NOMO-1 (cell line): ENCODE measurements at regions not wholly inside any gene's neighbourhood (a gene's known extent, or its start where the extent isn't known, plus 50 kb on each side); places are given as distances from the start of the nearest gene placed in this dataset.
A peak's percentile ranks its signal among the peaks of the same experiment; 100 is the strongest.
"Not testable (repeated sequence)": the region's sequence is repeated elsewhere in the genome, so short reads cannot be mapped to it uniquely, and the experiment has no call there.

Source experiments
- DNase-seq, 2 experiments: peaks; one replicate each; lab custom pipeline; 2025; ENCODE audit not compliant: unreplicated experiment in 2 of 2; lab: John Stamatoyannopoulos, UW

DNA sequence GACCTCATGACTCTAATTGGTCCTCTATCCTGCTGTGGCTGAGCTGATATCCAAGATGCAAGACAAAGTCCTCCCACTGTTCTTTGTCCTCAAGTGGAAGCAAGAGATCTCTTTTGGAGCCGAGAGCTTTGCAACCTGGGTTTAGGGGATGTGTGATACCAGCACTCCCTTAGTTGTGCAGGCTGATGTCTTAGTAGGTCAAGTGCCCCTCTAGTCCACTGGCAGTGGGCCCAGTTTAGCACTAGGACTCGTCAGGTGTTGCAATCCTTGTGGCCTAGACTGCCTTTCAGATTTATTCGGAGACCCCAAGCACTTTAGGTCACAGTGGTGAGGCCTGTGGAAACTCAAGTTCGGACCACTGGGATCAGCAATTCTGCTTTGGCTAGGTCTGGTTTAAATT lies 64.0 kb downstream of the GPRASP3 start:
- DNase-seq: no peak

DNA sequence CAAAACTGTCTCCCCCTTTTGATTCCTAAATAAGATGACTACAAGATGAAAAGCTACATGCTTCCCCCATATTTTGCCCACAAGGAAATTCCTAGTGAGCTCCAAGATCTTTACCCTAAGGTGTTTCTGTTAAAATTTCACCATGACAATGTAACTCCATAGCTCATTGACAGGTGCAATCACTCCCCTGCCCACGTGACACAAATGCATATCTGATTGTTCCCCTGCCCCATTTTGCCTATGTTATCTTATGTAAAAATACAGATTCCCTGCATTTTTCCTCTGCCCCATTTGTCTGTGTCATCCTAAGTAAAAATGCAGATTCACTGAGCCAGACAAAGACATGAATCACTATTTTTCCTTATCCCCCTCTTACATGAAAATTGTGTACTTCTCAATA lies 66.7 kb downstream of the GPRASP3 start:
- DNase-seq: no peak

DNA sequence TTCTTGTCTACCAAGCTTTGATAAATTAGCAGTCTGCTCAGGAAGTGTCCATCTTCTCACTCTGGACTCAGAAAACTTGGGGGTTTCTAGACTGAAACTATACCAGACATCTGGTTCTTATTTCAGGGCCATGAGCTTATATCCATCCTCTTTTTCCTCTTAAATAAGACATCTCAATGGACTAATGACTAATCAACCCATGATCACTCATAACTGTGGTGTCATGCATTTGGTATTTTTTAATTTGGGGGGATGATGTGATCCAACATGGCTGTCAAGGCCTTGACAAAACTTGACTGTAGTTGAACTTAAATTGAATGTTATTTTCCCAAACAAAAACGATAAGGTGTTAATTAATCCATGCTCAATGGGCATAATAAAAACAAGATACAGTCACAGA lies 87.8 kb downstream of the GPRASP3 start:
- DNase-seq: no peak

DNA sequence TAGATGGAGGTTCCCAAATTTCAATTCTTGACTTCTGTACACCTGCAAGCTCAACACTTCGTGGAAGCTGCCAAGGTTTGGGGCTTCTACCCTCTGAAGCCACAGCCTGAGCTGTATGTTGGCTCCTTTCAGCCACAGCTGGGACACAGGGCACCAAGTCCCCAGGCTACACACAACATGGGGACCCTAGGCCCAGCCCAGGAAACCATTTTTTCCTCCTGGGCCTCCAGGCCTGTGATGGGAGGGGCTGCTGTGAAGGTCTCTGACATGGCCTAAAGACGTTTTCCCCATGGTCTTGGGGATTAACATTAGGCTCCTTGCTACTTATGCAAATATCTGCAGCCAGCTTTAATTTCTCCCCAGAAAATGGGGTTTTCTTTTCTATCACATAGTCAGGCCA lies 97.7 kb downstream of the GPRASP3 start:
- DNase-seq: not testable (repeated sequence)

DNA sequence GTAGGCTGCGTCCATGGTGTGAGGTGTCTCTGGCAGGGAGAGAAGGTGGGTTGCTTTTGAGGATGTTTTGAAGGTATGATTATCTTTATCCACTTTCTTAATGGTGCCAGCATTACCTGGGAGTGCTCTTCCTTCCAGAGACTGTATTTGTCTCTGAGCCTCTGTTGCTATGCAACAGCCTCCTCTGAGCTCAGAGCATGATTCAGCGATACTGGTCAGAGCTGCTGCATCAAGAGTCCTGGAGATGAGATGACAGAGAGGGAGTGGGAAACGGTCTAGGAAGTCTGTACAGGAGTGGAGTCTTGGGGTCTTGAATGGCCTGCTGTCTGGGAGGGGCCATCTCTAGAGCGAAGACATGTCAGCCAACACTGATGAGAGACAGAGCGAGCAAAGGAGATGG lies 104.4 kb upstream of the RAB40AL start:
- no peak for DNase-seq

DNA sequence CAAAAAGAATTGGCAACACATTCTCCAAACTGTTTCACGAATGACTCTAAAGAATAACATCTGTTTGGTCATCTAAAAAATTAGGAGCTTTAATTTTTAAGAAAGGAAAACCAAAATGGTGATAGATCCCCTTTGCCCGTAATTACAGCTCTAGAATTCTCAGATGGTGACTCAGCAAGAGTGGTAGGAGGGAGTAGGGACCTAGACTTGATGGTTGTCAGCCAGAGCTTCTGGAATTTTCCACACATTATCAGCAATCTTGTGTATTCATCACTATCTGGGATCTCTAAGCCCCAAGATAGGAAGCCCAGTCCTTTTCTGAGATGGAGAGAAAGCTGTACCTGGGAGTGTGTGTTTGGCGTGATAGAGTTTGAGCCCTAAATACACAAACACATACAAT lies 103.9 kb upstream of the RAB40AL start:
- no peak for DNase-seq

DNA sequence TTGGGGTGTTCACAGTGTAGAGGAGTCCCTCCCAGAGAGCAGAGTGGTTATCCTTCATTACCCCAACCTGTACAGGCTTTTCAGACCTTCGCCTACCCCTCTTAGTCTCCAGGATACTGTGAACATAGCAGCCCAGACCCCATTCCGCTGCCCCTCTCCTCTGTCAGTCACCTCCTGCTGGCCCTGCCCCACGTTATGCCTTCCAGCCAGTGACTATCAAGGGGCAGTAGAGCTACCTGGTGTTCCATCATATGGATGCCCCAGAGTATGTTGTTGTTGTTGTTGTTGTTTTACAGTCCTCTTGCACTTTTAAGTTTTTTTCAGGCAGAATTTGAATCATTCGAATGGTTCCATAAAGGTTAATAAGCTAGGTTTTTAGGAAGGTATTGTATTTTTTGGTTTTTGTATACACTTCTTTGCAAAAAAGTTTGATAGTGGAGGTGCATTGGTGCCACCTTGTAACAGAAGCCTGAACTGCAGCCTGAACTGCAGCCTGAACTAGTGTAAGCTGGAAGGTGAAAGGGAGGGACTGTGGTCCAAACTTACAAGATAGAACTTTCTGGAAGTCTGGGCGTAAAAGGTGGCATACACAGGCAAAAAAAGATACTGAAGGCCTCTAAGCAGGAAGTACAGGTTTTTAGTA lies 101.4 kb upstream of the RAB40AL start:
- DNase-seq: peak in 1 of 2 experiments; percentile 2

DNA sequence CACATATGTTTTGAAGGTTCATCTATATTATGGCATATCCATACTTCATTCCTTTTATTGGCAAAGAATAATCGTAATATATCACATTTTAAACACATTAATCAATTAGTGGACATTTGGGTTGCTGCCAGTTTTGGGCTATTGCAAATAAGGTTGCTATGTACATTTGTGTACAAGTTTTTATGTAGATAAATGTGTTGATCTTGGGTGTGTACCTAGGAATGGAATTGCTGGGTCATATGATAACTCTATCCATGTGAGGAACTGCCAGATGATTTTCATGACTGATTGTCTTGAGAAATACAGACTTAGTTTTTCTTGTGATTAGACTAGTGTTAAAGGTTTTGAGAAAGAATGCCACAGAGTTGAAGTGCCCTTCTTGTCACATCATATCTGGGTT lies 99.2 kb upstream of the RAB40AL start:
- no peak for DNase-seq

DNA sequence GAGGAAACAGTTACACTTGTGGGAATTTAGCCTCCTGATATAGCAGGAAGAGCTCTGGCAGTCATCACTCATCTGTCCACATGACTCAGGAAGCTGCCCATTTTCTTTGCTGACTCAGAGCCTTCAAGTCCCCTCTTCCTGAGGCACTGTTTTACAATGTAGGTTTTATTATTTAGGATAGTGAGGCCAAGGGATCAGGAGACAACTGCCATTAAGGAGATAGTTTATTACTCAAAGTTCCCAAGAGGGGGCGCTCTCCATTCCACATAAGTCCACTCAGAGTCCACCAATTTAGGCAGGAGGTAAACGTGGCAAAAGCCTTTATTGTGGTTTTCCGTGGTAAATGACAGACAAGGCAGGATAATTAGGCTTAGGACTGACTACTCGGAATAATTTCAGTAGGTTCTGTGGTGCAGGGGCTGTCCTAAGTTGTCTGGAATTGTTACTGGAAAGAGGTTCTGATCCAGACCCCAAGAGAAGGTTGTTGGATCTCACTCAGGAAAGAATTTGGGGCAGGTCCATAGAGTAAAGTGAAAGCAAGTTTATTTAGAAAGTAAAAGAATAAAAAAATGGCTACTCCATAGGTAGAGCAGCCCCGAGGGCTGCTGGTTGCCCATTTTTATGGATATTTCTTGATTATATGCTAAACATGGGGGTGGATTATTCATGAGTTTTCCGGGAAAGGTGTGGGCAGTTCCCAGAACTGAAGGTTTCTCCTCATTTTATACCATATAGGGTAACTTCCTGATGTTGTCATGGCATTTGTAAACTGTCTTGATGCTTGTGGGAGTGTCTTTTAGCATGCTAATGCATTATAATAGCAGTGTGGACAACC lies 96.0 kb upstream of the RAB40AL start:
- DNase-seq: no peak

DNA sequence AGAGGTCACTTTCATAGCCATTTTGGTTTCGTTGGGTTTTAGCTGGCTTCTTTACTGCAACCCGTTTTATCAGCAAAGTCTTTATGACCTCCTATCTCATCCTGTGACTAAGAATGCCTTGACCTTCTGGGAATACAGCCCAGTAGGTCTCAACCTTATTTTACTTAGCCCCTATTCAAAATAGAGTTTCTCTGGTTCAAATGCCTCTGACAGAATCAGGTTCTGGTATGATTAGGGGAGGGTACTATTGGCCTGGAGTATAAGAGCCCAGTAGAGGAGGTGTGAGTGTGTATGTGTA lies 95.4 kb upstream of the RAB40AL start:
- DNase-seq: no peak

DNA sequence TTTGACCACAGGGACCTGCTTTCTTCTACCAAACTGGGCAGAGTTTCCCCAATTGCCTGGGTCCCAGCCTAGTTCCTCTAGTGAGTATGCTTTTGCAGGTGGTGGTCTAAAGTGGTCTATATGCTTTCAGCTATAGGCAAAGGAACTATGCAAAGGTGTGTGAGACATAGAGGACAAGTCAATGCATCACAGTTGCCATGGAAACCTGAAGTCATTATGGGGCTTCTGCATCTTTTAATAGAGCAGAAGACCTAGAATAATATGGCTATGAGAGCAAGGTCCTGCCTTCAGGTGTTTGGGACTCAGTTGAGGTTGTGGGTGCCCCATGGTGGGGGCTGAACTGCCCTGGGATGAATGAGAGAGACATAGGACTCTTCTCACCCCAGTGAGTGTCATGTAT lies 92.1 kb upstream of the RAB40AL start:
- DNase-seq: no peak

DNA sequence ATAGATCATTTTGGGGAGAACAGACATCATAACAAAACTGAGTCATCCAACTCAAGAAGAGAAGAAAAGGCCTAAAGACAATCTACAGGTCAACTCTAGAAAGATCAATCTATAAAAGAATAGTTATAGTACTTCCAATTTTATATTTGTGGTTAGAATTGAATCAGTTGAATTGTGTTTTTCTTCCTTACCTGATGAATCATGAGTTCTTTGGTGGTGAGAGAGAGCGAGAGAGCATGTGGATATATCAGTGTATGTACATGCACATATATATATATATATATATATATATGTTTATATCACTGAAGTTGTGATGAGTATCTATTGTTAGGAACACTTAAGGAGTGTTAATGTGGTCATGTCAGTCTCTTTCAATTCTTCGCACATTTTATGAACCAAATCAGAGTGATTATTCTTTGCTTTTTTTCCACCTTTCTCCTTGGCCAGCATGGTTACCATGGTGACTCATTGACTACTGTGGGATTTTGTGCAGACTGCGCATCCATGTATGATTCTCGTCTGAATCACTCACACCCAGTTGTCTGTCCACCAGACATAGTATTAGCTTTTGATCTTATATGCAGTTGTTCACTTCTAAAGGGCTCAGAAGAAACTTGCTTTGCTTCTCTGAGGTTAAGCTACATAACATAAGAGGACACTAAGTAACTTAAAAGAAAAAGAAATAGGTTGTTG lies 90.4 kb upstream of the RAB40AL start:
- DNase-seq: no peak

DNA sequence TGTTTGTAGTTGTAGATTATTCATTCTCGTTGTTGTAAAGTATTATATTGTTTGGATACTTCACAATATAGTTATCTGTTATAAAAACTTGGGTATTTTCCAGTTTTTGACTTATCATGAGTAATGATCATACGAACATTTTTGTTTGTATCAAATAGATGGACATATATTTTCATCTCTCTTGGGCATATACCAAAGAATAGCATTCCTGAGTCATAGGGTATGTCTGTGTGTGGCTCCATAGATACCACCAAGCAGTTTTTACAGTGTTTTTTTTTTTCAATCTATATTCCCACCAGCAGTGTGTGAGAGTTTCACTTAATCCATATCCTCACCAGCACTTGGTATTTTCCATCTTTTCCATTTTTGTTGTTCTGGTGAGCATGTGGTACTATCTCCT lies 89.7 kb upstream of the RAB40AL start:
- no peak for DNase-seq

DNA sequence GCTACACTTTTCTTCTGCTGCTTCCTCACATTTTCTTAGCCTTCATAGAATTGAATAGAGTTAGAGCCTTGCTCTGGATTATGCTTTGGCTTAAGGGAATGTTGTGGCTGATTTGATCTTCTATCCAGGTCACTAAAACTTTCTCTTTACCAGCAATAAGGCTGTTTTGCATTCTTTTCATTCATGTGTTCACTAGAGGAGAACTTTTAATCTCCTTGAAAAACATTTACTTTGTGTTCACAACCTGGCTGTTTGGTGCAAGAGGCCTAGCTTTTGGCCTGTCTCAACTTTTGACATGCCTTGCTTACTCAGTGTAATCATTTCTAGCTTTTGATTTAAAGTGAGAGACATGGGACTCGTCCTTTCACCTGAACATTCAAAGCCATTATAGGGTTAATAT lies 87.7 kb upstream of the RAB40AL start:
- DNase-seq: no peak

DNA sequence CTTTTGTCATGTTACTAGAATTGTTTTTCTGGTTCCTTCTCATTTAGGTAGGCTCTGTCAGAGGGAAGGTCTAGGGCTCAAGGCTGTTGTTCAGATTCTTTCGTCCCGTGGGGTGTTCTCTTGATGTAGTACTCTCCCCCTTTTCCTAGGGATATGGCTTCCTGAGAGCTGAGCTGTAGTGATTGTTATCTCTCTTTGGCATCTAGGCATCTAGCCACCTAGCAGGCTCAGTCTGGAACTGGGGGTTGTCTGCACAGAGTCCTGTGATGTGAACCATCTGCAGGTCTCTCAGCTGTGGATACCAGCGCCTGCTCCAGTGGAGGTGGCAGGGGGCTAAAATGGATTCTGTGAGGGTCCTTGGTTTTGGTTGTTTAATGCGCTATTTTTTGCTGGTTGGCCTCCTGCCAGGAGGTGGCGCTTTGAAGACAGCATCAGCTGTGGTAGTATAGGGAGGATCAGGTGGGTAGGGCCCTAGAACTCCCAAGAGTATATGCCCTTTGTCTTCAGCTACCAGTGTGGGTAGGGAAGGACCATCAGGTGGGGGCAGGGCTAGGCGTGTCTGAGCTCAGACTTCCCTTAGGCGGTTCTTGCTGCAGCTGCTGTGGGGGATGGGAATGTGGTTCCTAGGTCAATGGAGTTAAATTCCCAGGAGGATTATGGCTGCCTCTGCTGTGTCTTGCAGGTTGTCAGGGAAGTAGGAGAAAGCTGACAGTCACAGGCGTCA lies 78.1 kb upstream of the RAB40AL start:
- not testable (repeated sequence) for DNase-seq

DNA sequence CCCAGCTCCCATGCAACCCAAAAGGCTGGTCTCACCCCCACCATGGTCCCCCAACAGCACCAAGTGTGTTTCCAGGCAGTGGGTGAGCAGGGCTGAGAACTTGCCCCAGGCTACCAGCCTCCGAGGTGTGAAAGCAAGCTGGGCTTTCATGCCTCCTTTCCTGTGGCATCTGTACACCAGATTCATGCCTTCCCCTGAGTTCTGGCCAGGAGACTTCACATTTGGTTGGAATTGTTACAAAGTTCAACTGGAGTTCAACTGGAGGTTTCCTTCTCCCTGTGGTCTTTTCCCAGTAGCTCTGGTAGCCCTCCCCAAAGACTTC lies 77.6 kb upstream of the RAB40AL start:
- no peak for DNase-seq

DNA sequence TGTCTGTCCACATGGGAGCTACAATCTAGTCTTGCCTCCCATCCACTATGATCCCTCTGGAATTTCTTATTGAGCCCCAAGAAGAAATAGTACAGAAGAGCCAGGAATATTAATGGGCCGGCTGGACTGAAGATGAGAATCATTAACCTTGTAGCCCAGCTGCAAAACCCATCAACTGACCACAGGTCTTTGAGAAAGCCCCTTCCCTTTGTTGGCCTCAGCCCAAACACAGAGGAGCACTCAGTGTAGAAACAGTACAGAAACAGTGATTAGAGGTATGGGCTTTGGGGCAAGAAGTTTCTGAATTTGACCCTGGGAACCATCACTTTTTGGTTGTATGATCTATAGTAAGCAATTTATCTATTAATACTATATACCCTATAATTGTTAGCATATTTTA lies 76.8 kb upstream of the RAB40AL start:
- no peak for DNase-seq

DNA sequence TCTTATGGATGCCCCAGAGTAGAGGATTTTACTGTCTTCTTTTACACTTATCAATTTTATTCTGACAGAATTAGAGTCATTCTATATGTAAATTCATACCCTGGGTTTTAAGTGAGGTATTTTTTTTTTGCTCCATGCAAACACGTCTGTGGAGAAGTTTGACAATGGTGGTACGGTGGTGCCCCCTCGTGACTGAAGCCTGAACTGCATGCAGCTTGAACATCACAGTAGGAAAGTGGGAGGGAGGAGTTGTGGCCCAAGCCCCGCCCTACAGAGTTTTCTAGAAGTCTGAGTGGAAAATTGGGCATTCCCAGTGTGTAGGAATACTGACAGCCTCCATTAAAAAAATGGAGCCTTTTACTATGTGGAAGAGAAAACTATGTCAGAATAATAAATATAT lies 73.3 kb upstream of the RAB40AL start:
- DNase-seq: peak; percentile 44 to 49

DNA sequence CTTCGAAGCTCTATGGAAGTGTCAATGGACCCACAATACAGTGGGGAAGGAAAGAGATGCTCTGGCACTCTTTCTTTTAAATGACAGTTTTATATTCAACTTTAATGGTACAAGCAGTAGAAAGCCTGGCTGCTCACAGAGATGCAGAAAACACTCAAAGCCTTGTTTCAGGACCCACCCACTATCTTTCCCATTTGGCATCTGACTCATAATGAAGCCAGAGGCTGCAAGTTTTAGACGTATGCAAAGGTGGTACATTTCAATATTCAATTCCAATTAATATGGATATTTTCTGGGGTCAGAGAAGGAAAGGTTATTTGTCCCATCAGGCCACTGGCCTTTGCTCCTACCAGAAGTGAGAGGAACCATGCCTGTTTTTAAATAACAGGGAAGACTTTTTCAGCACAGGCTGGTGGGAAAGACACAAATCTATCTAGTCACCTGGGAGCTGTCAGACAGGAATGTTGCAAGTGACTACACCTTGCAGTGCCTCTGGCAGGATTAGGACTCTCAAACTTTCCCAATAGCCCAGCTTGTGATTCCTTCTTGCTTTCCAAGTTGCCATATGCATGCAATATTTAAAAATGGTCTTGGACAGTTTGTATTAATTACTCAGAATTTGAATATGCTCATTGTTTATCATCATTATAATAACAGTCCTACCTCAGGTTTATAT lies 70.0 kb upstream of the RAB40AL start:
- DNase-seq: no peak

DNA sequence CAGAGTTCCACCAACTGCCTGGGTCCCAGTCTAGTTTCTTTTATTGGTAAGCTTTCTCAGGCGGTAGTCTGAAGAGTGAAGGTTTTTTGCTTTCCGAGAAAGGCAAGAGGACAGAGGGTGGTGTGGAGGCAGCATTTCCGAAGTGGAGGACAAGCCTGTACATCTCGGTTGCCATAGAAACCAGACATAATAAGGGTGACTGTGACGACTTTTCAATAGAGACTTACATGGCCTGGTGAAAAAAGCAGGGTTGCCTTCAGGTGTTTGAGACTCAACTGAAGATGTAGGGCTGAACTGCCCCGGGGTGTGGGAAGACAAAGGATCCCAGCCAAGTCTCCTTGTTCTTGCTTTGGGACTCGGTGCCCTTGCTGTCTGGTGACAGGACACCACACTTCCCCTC lies 53.6 kb upstream of the RAB40AL start:
- DNase-seq: no peak
